OCI-LY7 (cell line): ENCODE measurements at regions not wholly inside any gene's neighbourhood (a gene's known extent, or its start where the extent isn't known, plus 50 kb on each side); places are given as distances from the start of the nearest gene placed in this dataset.

Source experiments
- BruUV-seq: library from RNA; stranded (reverse); fragments of 400-500 nt; replicated peaks from 2 replicates; lab custom pipeline; 2021; lab: Mats Ljungman, UMichigan
- CTCF ChIA-PET: fragments of 300-600 bp; sonication (Branson Sonifier 250); formaldehyde crosslinking; loops from one replicate; lab custom pipeline; 2022; ENCODE audit warnings: antibody characterized with exemption; ENCODE audit not compliant: unreplicated experiment; lab: Charles Lee
- POLR2A ChIA-PET: fragments of 300-600 bp; sonication (Branson Sonifier 250); formaldehyde crosslinking; loops from one replicate; lab custom pipeline; 2022; ENCODE audit warnings: antibody characterized with exemption; lab: Charles Lee
- DNase-seq: peaks from one replicate; pipeline ENCODE4 v3.0.0-alpha.2; 2015; ENCODE audit warnings: low spot score
- H2AFZ ChIP-seq: fragments of 200-600 bp; sonication (generic), shearing (Covaris generic); 2 replicates; pipeline ENCODE4 v1.6.1; 2014; ENCODE audit warnings: mild to moderate bottlenecking, antibody characterized with exemption, low read length, moderate library complexity
- H3K27ac ChIP-seq: fragments of 200-600 bp; sonication (generic); 2 replicates; pipeline ENCODE4 v1.5.1; 2014; ENCODE audit warnings: mixed run types, low read depth, mild to moderate bottlenecking, moderate library complexity, low read length, inconsistent platforms; ENCODE audit not compliant: poor library complexity, severe bottlenecking
- H3K36me3 ChIP-seq: fragments of 200-600 bp; sonication (generic); 2 replicates; pipeline ENCODE4 v1.6.1; 2014; ENCODE audit warnings: mild to moderate bottlenecking, antibody characterized with exemption, low read length, moderate library complexity, mixed read lengths; ENCODE audit not compliant: insufficient read depth
- H3K4me1 ChIP-seq: fragments of 200-600 bp; sonication (generic); 2 replicates; pipeline ENCODE4 v1.5.1; 2014; ENCODE audit warnings: mild to moderate bottlenecking, low read length; ENCODE audit not compliant: insufficient read depth, poor library complexity, severe bottlenecking
- H3K4me2 ChIP-seq: fragments of 200-600 bp; sonication (generic); 2 replicates; pipeline ENCODE4 v1.6.1; 2014; ENCODE audit warnings: mild to moderate bottlenecking, low read length
- H3K4me3 ChIP-seq: fragments of 200-600 bp; sonication (generic); 2 replicates; pipeline ENCODE4 v1.5.1; 2014; ENCODE audit warnings: mild to moderate bottlenecking, low read depth, low read length; ENCODE audit not compliant: poor library complexity, severe bottlenecking
- H3K79me2 ChIP-seq: fragments of 200-600 bp; sonication (generic); 2 replicates; pipeline ENCODE4 v1.6.1; 2016; ENCODE audit warnings: low read depth, mild to moderate bottlenecking, low read length, moderate library complexity, mixed read lengths; ENCODE audit not compliant: insufficient read depth
- H3K9me2 ChIP-seq: fragments of 200-600 bp; sonication (generic); 2 replicates; pipeline ENCODE4 v1.6.1; 2016; ENCODE audit warnings: mild to moderate bottlenecking, low read length, mixed read lengths; ENCODE audit not compliant: insufficient read depth
- H3K9me3 ChIP-seq: fragments of 200-600 bp; sonication (generic); 2 replicates; pipeline ENCODE4 v1.6.1; 2014; ENCODE audit warnings: mild to moderate bottlenecking, mixed run types, low read length, mixed read lengths
- H4K20me1 ChIP-seq: fragments of 200-600 bp; sonication (generic); 2 replicates; pipeline ENCODE4 v1.6.1; 2014; ENCODE audit warnings: mild to moderate bottlenecking, antibody characterized with exemption, low read length, moderate library complexity, mixed read lengths; ENCODE audit not compliant: insufficient read depth
- EZH2phosphoT487 ChIP-seq: fragments of 200-600 bp; sonication (generic); IDR thresholded peaks from 2 replicates; pipeline ENCODE4 v1.6.1; 2018; ENCODE audit warnings: low read depth, borderline replicate concordance, mild to moderate bottlenecking, mixed run types, antibody characterized with exemption, low read length, moderate library complexity, mixed read lengths
- intact Hi-C: fragments of 100-400 bp; cut with micrococcal nuclease; formaldehyde crosslinking; loops from one replicate; pipeline ENCODE4 v1.10.0; 2022; ENCODE audit not compliant: unreplicated experiment
- TF ChIP-seq, protein P1 (sequence below): fragments of 200-600 bp; sonication (generic); conservative IDR thresholded peaks from 2 replicates; pipeline ENCODE4 v1.5.1; 2014; ENCODE audit warnings: mild to moderate bottlenecking, antibody characterized with exemption, low read length, moderate library complexity, mixed read lengths

DNA sequence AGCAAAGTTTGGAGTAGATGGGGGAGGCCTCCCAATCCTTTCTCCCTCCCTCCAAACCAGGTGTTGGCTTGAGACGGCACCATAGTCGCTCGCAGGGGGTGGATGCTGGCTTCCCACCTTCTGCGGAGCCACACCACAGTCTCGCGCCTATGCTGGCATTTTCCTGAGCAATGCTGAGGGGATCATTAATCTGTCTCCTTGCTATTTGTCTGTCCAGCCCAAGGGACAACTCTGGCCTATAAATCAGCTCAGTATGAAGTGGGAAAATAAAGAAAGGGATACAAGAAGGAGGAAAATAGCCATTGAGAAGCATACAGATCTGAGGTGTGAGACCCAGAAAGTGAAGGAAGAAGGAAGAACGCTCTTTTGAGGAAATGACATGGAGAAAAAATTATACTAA lies 53.5 kb upstream of the CADM1 start:
- Histone ChIP-seq H3K9me3 (no peaks in the 10 kb centered on the region), H3K36me3 (no peaks in the 10 kb centered on the region), H3K79me2 (no peaks in the 10 kb centered on the region), H3K9me2 (no peaks in the 10 kb centered on the region), H3K4me1 (no peaks in the 10 kb centered on the region), H4K20me1 (no peaks in the 10 kb centered on the region), H3K4me3 (no peak overlapping the region), H2AFZ (no peak overlapping the region), H3K4me2 (no peak overlapping the region), H3K27ac (no peak overlapping the region)
- ChIA-PET POLR2A (no interaction called here), CTCF (no interaction called here)
- BruUV-seq, result no TSS peak
- intact Hi-C loops, result no loop called here
- TF ChIP-seq, protein P1, sequence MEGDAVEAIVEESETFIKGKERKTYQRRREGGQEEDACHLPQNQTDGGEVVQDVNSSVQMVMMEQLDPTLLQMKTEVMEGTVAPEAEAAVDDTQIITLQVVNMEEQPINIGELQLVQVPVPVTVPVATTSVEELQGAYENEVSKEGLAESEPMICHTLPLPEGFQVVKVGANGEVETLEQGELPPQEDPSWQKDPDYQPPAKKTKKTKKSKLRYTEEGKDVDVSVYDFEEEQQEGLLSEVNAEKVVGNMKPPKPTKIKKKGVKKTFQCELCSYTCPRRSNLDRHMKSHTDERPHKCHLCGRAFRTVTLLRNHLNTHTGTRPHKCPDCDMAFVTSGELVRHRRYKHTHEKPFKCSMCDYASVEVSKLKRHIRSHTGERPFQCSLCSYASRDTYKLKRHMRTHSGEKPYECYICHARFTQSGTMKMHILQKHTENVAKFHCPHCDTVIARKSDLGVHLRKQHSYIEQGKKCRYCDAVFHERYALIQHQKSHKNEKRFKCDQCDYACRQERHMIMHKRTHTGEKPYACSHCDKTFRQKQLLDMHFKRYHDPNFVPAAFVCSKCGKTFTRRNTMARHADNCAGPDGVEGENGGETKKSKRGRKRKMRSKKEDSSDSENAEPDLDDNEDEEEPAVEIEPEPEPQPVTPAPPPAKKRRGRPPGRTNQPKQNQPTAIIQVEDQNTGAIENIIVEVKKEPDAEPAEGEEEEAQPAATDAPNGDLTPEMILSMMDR, result no peak
- no peak for TF ChIP-seq EZH2phosphoT487
- no peak for DNase-seq

DNA sequence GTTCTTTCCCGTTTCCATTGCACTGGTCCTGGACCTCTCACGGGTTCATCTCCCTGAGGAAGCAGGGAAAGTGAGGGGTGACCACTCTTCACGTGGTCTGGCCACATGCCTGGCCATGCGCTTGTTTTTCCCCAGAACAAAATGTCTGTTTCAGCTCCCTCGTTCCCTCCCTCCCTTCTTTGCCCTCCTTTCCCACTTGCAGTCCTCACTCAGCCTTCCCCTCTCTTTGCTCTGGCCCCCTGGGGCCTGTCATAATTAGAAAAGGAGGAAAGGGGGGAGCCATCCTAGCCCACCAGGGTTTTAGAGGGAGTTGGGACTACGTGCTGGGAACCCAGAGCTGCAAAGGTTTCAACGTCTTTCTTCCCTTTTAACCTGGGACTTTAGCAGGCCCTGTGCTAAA lies 52.8 kb upstream of the CADM1 start:
- no peaks in the 10 kb centered on the region for H3K9me3 ChIP-seq
- H4K20me1 ChIP-seq, result no peaks in the 10 kb centered on the region
- no peaks in the 10 kb centered on the region for H3K79me2 ChIP-seq
- H3K27ac ChIP-seq, result no peak overlapping the region
- H3K4me2 ChIP-seq, result no peak overlapping the region
- POLR2A ChIA-PET, result no interaction called here
- DNase-seq, result no peak
- no TSS peak for BruUV-seq
- no peaks in the 10 kb centered on the region for H3K4me1 ChIP-seq
- no peak overlapping the region for H3K4me3 ChIP-seq
- H2AFZ ChIP-seq, result no peak overlapping the region
- intact Hi-C loops, result no loop called here
- no peaks in the 10 kb centered on the region for H3K9me2 ChIP-seq
- TF ChIP-seq EZH2phosphoT487, result no peak
- TF ChIP-seq, protein P1, result no peak
- CTCF ChIA-PET, result no interaction called here
- H3K36me3 ChIP-seq, result no peaks in the 10 kb centered on the region

GRCh38 chr11:115555336-115556090 lies 51.3 kb upstream of the CADM1 start:
- Histone ChIP-seq H3K4me2 (no peak overlapping the region), H3K9me2 (no peaks in the 10 kb centered on the region), H3K79me2 (no peaks in the 10 kb centered on the region), H3K4me3 (no peak overlapping the region), H3K36me3 (no peaks in the 10 kb centered on the region), H3K4me1 (no peaks in the 10 kb centered on the region), H3K9me3 (no peaks in the 10 kb centered on the region), H2AFZ (no peak overlapping the region), H4K20me1 (no peaks in the 10 kb centered on the region), H3K27ac (no peak overlapping the region)
- CTCF ChIA-PET, result no interaction called here
- BruUV-seq, result no TSS peak
- no peak for DNase-seq
- POLR2A ChIA-PET, result no interaction called here
- intact Hi-C loops, result no loop called here
- TF ChIP-seq, protein P1, result no peak
- no peak for TF ChIP-seq EZH2phosphoT487
